Activated CD8-positive, alpha-beta T cell treated with anti-CD3 and anti-CD28 coated beads for 36 hours (primary cell): ENCODE measurements at regions not wholly inside any gene's neighbourhood (a gene's known extent, or its start where the extent isn't known, plus 50 kb on each side); places are given as distances from the start of the nearest gene placed in this dataset.

ENCODE experiments used
- ATAC-seq: fragments of 200-7000 bp; cut with Tn5 transposase; one replicate; pipeline ENCODE4 v1.10.0; 2021; ENCODE audit warnings: mild to moderate bottlenecking, moderate library complexity
- CTCF ChIA-PET: fragments of 350-600 bp; sonication (Branson Sonifier 250); formaldehyde crosslinking; loops from one replicate; lab custom pipeline; 2021; ENCODE audit warnings: antibody characterized with exemption; lab: Charles Lee
- POLR2A ChIA-PET: fragments of 350-600 bp; sonication (Branson Sonifier 250); formaldehyde crosslinking; loops from one replicate; lab custom pipeline; 2021; ENCODE audit warnings: antibody characterized with exemption; lab: Charles Lee
- DNase-seq: peaks from one replicate; pipeline ENCODE4 v3.0.0-alpha.2; 2020
- H3K27ac Mint-ChIP-seq: one replicate; pipeline ENCODE4 v1.8.0; 2021; ENCODE audit warnings: mild to moderate bottlenecking, mixed read lengths
- H3K27me3 Mint-ChIP-seq: one replicate; pipeline ENCODE4 v1.8.0; 2021; ENCODE audit warnings: mixed read lengths
- H3K36me3 Mint-ChIP-seq: one replicate; pipeline ENCODE4 v1.8.0; 2021; ENCODE audit warnings: low read depth, mixed read lengths
- H3K4me1 Mint-ChIP-seq: one replicate; pipeline ENCODE4 v1.8.0; 2021; ENCODE audit warnings: low read depth, mixed read lengths
- H3K4me3 Mint-ChIP-seq: one replicate; pipeline ENCODE4 v1.8.0; 2021; ENCODE audit warnings: mild to moderate bottlenecking, moderate library complexity, mixed read lengths
- H3K9me3 Mint-ChIP-seq: one replicate; pipeline ENCODE4 v1.8.0; 2021; ENCODE audit warnings: mixed read lengths
- CTCF ChIP-seq: fragments of 200-600 bp; IDR thresholded peaks from one replicate; pipeline ENCODE4 v1.8.0; 2022; ENCODE audit warnings: antibody characterized with exemption, mild to moderate bottlenecking
- intact Hi-C: fragments of 100-400 bp; cut with micrococcal nuclease; formaldehyde crosslinking; loops from one replicate; pipeline ENCODE4 v1.10.0; 2022

GRCh38 chr13:81203783-81204182, 862.9 kb upstream of the SPRY2 start:
- no peak overlapping the region for H3K27ac Mint-ChIP-seq
- ChIA-PET POLR2A (no interaction called here), CTCF (no interaction called here)
- DNase-seq (no peak), ATAC-seq (no peak)
- H3K4me1 Mint-ChIP-seq: no peaks in the 10 kb centered on the region
- no peak for TF ChIP-seq CTCF
- intact Hi-C loops: no loop called here
- H3K36me3 Mint-ChIP-seq: no peaks in the 10 kb centered on the region
- H3K4me3 Mint-ChIP-seq: no peak overlapping the region
- H3K27me3 Mint-ChIP-seq: no peaks in the 10 kb centered on the region
- peaks cover 9% of the 10 kb centered on the region for H3K9me3 Mint-ChIP-seq

GRCh38 chr13:81199956-81200355, 859.0 kb upstream of the SPRY2 start:
- H3K27me3 Mint-ChIP-seq: no peaks in the 10 kb centered on the region
- H3K9me3 Mint-ChIP-seq: peaks cover 3% of the 10 kb centered on the region
- no peak overlapping the region for H3K4me3 Mint-ChIP-seq
- intact Hi-C loops: no loop called here
- ChIA-PET POLR2A (no interaction called here), CTCF (no interaction called here)
- no peak for ATAC-seq
- H3K4me1 Mint-ChIP-seq: no peaks in the 10 kb centered on the region
- DNase-seq: no peak
- no peak for TF ChIP-seq CTCF
- H3K27ac Mint-ChIP-seq: no peak overlapping the region
- no peaks in the 10 kb centered on the region for H3K36me3 Mint-ChIP-seq

- ChIA-PET CTCF (interaction anchor here (0.7 kb wide), 1 partner anchor 91 kb away, joined by 3 read pairs; no protein-coding TSS in a partner anchor), POLR2A (no interaction called here)
- H3K27me3 Mint-ChIP-seq: no peaks in the 10 kb centered on the region
- no peaks in the 10 kb centered on the region for H3K4me1 Mint-ChIP-seq
- intact Hi-C loops: no loop called here
- TF ChIP-seq CTCF: no peak
- no peak for ATAC-seq
- H3K4me3 Mint-ChIP-seq: no peak overlapping the region
- no peak for DNase-seq
- H3K36me3 Mint-ChIP-seq: no peaks in the 10 kb centered on the region
- no peak overlapping the region for H3K27ac Mint-ChIP-seq
- H3K9me3 Mint-ChIP-seq: peaks cover 6% of the 10 kb centered on the region
Observed at GRCh38 chr13:81197966-81198365, 857.0 kb upstream of the SPRY2 start.

GRCh38 chr13:81197483-81197882, 856.6 kb upstream of the SPRY2 start:
- Mint-ChIP-seq H3K9me3 (peaks cover 6% of the 10 kb centered on the region), H3K4me3 (no peak overlapping the region), H3K4me1 (no peaks in the 10 kb centered on the region), H3K36me3 (no peaks in the 10 kb centered on the region), H3K27ac (no peak overlapping the region), H3K27me3 (no peaks in the 10 kb centered on the region)
- no peak for TF ChIP-seq CTCF
- ChIA-PET POLR2A (no interaction called here), CTCF (interaction anchor here (0.7 kb wide), 1 partner anchor 91 kb away, joined by 3 read pairs; no protein-coding TSS in a partner anchor)
- intact Hi-C loops: no loop called here
- no peak for DNase-seq
- ATAC-seq: no peak

GRCh38 chr13:81194362-81194761, 853.4 kb upstream of the SPRY2 start:
- H3K27ac Mint-ChIP-seq: no peak overlapping the region
- no peak overlapping the region for H3K4me3 Mint-ChIP-seq
- intact Hi-C loops: no loop called here
- no peak for TF ChIP-seq CTCF
- H3K27me3 Mint-ChIP-seq: no peaks in the 10 kb centered on the region
- ATAC-seq: no peak
- no peaks in the 10 kb centered on the region for H3K36me3 Mint-ChIP-seq
- DNase-seq: no peak
- CTCF ChIA-PET: no interaction called here
- no peaks in the 10 kb centered on the region for H3K4me1 Mint-ChIP-seq
- POLR2A ChIA-PET: no interaction called here
- H3K9me3 Mint-ChIP-seq: peaks cover 4% of the 10 kb centered on the region
